ENCODE measurements at regions not wholly inside any gene's neighbourhood (a gene's known extent, or its start where the extent isn't known, plus 50 kb on each side); places are given as distances from the start of the nearest gene placed in this dataset.
"Not testable (repeated sequence)": the region's sequence is repeated elsewhere in the genome, so short reads cannot be mapped to it uniquely, and the experiment has no call there.

DNA sequence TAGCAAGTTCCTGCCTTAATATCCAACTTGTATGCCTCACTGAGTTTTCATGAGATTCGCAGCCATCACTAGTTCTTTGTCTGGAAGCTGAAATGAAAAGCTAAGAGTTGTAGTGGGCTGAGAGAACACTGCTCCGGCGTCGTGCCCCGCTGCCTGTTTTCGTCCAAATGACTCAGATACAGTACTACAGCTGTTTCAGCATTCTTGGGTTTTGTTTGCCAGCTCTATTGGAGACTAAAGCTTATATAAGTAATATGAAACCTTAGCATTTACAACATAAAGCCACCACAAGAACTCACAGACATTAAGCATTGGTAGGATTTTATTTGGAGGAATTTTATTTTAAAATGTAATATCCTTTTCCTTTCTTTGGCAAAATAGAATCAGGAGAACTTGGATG is 299.7 kb downstream of the DLEU7 start:
- FAIRE-seq = no peak

DNA sequence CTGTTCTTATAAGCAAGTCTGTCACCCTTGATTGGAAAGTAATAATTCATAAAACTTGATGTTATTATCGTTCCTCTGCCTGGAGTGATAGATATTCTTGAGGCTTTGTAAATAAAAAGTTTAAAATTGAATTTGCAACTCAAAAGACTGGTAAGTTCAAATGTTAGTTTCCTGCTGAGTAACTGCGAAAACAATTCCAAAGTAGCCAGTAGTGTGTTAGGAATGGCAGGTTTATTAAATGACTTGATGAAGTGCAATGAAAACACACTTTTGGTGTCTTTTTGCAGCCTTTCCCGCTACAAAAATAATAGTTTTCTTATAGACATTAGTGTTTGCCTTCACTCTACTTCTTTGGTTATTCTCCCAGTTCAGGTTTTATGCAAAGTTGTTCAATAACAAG is 299.3 kb downstream of the DLEU7 start:
- FAIRE-seq = no peak

DNA sequence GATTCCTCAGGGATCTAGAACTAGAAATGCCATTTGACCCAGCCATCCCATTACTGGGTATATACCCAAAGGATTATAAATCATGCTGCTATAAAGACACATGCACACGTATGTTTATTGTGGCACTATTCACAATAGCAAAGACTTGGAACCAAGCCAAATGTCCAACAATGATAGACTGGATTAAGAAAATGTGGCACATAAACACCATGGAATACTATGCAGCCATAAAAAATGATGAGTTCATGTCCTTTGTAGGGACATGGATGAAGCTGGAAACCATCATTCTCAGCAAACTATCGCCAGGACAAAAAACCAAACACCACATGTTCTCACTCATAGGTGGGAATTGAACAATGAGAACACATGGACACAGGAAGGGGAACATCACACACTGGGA is 296.3 kb downstream of the DLEU7 start:
- not testable (repeated sequence) for FAIRE-seq

DNA sequence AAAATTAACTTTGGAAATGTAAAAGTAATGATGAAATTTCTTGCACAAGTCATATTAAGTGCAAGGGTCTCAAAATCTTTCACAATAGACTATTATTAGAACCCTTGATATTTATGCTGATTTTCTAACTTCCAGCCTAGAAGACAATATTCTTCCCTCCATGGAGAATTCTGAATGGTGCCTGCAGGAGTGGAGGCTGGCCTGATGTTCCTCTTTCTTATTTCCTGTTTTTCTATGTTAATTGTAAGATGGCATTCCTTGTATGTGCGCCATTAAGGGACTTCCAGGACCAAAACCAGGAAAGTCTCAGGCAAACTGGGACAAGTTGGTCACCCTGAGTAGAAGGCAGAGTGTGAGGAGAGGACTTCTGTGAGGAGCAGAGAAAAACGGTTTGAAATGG is 294.9 kb downstream of the DLEU7 start:
- FAIRE-seq = no peak

DNA sequence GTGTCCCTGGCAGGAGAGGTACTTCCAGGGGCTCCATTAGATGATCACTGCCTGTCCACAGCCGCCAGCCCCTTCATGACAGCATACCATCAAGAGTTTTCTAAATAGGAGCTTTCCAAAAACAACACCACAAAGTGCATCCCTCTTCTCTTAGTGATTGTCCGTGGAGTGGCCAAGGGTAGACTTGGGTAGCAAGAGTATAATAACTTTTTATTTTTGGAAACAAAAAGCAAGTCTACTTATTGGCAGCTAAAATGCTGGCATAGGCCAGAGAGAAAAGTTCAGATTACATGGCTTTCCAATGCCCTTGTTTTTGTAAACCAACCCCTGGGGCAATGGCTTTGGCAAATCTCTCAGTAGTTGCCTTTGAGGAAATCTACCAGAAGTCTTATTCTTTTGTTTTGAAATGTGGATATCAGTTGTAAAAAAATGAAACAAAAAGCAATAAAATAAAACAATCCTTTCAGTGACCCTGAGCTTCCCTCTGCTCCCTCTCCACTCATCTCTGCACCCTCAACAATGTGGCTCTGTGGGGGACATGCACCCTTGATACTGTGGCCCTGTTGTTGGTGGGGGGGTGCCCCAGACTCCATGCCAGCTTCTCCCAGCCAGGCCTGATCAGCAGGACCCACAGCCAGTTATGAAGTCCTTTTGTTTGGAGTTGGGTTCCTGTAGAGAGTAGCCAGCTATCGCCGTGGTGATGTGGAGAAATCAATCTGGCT is 294.1 kb downstream of the DLEU7 start:
- FAIRE-seq = no peak

DNA sequence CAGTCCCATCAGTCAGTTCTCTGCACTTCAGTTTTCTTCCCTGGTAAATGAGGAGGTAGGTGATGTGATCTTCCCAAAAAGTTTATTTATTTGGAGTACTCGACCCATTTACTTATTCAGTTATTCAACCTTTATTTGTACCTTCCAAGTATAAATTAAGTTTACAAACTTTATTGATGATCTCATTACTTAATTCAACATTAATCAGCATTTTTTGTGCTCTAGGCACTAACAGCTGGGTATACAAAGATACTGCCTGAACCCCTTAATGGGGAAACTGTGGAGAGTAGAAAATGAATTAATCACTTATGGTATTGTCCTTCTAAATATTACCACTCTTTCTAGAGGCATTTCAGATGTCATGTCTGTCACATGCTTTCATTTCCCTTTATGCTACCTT is 293.3 kb downstream of the DLEU7 start:
- no peak for FAIRE-seq

DNA sequence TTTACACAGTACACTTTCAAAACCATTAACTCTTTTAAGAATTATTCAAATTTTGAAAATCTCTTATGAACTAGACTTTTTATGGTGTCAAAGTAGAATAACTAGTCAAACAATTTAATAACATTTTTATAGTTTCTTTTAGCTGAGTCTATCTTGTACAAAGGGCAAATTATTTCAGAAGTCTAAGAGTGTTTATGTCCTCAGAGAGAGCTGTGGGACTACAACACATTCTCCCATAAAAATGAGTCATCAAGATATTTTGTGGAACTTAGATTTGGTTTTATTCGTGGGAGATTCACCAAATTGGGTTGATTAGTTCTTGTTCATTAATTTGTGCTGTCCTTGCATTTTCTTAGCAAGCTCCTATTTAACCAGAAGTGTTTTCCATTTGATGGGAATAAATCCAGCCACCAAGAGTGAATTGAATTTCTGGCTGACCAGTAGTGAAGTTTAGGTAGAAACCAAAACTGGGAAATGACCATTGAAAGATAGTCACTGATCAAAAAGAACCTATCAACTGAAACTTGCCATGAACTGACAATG is 291.0 kb downstream of the DLEU7 start:
- no peak for FAIRE-seq

DNA sequence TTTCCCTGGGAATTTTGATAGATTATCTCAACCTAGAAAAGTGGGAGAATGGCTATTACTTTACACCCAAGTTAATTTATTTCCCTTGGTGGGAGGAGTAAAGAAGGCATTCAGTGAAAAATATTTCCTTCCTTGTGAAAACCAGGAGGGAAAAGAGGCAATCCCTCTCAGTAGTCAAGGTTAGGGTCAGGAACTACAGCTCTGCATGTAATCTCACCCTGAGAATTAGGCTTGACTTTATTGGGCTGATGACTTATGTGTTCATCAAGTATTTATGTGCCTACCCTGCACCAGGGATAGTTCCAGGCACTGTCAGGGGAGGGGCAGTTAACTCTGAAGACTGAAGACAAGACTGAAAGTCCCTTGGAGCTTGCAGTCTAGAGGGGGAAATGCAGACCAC is 281.8 kb downstream of the DLEU7 start:
- FAIRE-seq = no peak

DNA sequence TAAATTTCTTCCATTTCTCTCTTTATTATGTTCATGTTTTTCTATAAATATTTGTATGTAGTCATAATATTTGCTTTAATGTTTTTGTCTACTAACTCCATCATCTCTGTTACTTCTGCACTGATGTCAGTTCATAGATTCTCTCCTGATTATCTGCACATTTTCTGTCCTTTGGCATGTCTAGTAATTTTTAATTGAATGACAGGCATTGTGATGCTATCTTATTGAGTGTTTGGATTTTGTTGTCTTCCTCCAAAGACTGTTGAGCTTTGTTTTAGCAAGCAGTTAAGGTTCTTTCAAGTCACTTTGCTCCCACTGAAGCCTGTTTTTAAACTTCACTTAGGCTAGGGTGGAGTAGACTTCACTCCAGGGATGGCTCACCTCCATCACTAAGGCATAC is 276.8 kb downstream of the DLEU7 start:
- no peak for FAIRE-seq

DNA sequence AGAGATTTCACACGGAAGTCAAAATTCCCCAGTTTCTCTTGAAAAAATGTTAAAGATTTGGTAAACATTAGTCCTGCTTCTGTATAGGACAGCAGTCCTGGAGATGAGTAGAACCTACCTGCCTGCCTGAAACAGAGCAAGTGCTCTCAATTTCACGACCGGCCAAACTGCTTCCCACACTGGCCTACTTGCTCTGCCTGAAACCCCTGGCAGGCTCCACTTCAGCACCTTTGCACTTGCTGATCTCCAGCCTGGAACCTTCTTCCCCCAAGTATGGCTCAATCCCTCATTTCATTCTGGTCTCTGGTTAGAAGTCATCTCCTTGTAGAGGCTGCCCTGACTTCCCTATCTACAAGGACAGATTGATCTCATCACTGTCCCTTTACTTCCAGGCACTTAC is 271.4 kb downstream of the DLEU7 start:
- FAIRE-seq = no peak

DNA sequence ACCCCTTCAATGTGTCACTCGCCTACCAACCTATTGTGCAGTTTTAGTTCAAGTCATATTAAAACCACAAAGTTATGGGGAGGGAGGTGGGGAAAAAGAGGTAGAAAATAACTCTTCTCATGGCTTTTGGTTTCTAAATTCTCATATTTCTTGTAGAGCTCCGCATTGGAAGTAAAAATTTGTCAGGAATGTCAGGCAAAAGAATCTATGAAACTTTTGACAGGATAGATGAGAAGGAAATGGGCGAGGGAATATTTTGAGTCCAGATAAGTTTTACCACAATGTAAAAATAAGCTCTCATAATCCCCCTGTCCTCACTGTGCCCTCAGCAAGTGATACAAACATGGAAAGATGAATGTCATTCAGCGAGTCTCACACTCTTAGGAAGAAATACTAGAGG is 270.4 kb downstream of the DLEU7 start:
- FAIRE-seq = no peak

DNA sequence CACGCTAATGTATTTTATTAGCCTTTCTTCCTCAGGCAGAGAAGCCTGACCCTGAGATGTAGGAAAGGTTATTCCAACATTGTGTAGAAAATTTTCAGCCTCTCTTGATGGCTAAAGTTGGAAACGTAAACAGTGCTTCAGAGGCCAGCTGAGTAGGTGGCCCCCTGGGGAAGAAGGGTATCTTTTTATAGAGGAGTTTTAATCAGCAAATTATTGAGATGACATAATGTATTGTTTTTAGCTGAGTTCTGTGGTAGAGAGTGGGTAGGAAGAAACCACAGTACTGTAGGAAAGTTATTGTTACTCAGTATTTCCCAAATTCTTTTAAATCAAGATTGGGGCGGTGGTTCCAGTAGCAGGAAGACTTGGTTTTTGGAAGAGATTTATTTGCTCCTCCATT is 268.8 kb downstream of the DLEU7 start:
- no peak for FAIRE-seq

DNA sequence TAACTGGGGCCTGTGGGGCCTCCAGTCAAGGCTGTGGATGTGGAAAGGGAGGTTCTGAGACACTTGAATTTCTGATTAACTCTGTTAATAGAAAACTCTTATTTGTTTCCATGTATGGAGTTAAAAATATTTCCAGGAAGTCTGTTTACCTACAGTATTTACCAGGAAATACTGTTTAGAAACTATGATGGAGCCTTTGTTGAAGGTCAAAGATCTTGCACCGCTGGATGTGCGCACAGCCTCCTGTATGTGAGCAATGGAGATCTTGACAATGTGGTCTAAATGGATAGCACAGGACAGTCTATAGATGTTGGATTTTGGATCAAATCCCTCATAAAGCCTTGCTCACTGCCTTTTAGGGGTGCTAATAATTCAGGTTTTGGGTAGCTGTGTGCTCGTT is 268.4 kb downstream of the DLEU7 start:
- FAIRE-seq = no peak

DNA sequence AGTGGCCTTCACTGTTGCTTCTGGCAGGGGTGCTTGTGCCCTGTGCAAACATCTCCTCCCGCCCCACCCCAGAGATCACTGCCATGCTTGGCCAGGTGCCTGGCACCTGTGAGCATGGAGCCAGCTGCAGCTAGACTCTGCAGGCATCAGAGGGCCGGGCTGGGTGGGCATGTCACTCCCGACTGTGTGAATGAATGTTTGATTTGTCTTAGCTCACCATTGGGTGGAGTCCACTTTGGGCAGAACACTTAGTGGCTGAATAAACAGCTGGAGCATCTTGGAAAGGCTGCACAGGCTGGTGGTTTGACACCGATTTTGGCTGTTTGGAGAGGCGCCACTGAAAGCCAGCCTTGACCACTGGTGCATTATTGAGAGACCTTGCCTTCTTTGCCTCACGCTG is 267.3 kb downstream of the DLEU7 start:
- FAIRE-seq = no peak

DNA sequence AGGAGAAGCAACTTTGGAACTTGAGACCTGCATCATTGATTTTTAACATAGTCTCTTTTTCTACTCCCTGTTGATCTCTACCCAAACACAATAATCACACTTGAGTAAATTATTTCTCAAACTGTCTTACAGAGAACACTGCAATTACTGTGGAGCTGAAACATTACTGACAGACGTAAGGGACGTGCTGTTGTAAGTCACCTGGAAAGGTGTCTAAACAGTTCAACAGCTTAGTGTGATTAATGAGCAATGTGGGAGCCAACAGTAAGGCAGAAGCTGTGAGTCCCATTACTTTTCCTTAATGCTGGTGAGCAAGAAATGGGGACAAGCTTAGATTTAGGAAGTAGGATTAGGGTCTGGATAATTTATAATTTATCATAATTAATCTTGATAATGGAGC is 265.7 kb downstream of the DLEU7 start:
- no peak for FAIRE-seq

DNA sequence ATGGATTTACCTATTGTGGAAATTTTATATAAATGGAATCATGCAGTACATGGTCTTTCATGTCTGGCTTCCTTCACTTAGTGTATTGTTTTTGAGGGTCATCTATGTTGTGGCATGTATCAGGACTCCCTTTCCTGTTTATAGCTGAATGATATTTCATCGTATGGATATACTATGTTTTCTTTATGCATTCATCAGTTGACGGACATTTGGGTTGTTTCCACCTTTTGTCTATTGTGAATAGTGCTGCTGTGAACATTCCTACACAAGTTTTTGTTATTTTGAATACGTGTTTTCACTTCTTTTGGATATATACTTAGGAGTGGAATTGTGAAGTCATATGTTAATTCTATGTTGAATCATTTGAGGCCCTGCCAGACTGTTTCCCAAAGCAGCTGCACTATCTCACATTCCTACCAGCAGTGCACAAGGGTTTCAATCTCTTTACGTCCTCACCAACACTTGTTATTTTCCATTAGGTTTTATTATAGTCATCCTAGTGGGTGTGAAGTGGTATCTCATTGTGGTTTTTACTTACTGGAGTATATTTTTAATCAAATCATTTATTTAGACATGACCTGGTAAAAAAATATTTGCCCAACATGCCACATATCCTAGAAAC is 262.7 kb downstream of the DLEU7 start:
- no peak for FAIRE-seq

DNA sequence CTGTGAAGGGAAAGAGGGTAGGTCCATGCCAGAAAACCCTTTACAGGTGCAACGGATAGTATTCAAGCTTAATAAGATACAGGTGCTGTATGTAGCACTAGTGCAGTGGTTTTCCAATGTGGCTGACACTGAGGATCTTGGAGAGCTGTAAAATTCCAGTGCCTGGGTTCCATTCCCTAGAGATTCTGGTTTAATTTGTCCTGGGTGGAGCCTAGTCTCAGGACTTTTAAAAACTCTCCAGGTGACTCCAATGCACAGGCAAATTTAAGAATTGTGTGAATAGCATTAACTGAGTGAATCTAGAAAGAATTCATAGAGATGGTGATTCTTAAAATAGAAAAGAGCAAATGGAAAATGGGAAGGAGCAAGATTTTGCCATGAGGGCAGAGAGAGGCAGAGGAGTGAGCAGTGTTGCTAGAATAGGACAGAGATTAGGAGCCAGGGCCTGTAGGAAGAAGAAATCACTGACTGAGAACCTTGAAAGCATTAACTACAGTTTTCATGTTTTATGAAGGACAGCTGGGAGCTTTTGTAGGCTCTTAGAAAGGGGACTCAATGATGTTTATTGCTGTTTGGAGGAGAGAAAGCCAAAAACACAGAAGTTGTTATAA is 261.8 kb downstream of the DLEU7 start:
- FAIRE-seq = no peak

DNA sequence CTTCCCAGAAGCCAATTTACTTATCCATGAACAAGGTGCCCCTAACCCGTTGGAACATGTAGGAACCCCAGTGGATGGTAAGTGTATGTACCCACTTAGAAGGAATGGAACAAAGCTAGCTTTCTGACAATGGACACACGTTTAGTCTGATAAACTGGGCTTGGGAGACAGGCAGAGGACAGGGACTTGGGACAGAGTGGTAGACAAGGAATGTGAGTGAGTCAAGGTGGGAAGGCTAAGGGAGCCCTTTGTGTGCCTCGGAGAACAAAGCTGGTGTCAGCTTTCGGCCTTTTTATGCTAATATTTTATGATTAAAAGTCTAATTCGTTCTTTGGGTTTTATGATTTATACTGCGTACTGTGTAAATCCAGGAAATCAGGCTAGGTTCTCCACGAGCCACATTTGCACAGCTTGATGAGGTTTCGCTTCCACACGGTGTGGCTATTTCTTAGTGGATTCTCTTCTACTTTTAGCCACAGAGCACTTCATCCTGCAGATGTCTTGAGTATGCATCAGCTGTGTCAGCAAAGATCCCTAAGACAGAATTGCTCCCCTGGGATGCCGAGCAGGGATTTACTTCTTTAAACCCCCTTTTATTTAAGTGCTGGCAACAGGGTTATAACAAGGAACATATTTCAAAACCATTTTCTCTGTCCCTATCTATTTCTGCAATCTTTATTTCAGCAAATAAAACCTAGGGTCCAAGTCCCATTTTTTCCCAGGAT is 258.5 kb downstream of the DLEU7 start:
- no peak for FAIRE-seq

DNA sequence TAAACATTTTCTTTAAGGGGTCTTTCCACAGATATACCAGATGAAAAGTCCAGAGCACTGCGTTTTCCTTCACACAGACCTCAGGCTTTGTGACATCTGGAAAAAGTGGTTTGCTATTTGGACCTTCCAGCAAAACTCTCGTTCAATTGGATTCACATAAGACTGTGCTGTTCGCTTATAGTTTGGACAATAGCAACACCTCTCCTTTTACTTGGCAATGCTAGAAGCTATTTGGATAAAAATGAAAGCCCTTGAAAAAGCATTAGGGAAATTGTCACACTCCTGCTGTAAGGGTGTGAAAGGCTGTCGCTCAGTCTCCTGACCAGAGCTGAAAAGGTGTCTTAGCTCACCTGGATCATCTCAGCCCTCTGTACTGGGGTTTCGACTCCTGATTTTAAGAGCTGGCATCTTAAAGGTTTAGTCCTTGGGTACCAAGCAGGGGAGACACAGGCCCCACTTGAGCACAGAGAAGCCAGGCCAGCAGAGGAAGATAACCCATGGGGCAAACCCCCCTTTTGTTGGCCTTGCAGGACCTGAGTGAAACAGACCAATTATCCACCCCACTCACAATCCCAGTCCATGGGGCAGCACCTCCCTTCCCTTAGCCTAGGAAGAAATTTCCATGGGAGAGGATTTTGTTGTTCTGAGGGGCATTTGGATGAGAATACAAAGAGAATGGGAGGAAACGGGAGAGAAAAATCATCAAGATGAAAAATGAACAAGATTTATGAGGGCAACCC is 257.6 kb downstream of the DLEU7 start:
- no peak for FAIRE-seq

DNA sequence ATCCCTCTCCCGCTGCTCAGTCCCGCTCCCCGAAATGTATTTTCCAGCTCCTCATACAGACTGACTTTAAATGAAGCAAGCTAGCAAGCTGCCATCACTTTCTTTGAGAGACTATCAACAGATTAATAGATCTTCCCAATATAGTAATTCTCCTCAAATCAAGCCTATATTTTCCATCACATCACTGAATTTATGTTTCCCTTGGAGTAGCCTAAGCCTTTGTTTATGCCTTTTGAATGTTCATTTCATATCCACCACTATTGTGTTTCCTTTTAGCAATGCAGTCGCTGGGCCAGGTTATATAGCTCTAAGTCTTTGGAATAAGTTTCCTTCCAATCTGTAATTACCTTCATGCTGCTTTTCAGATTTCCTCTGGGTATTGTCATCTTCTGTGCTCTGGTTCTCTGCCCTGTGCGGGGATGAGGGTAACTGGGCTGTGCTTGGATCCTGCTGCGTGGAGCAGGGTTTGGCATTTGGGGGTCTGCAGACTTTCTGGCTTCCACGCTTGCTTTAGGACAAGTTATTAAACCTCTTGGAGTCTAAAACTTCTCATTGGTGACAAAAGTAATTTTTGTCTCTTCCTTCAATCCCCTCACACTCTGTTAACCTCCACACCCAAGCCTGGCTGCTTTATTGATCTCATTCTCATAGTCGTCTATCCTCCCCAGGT is 256.9 kb downstream of the DLEU7 start:
- no peak for FAIRE-seq

DNA sequence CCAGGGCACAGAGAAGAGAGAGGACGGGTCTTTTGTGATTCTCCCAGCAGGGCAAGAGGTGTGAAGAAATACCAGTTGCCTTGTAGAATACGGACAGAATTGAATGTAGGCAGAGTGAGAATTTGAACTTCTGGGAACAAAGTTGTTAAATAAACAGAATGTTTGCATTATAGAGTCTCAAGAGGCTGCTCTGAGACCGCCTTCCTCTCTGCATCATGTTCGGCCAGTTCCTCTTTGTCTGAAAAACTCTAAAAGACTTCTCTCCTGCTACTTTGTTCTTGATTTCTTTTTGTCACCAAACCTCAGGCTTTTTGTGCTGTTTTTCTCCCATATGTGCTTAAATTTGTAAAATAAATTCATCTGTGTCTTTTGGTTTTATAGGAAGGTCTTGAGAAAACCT is 256.4 kb downstream of the DLEU7 start:
- FAIRE-seq = no peak
